Nephron progenitor cell (in vitro differentiated cells): ENCODE measurements at regions not wholly inside any gene's neighbourhood (a gene's known extent, or its start where the extent isn't known, plus 50 kb on each side); places are given as distances from the start of the nearest gene placed in this dataset.

Experiments
- DNase-seq: peaks from one replicate; pipeline ENCODE4 v3.0.0; 2021
- H3K27ac Mint-ChIP-seq: 2 replicates; pipeline ENCODE4 v1.8.0; 2021; ENCODE audit warnings: mild to moderate bottlenecking, moderate library complexity, mixed read lengths
- H3K27me3 Mint-ChIP-seq: 2 replicates; pipeline ENCODE4 v1.8.0; 2021; ENCODE audit warnings: mild to moderate bottlenecking, low read depth, mixed read lengths; ENCODE audit not compliant: poor library complexity
- H3K36me3 Mint-ChIP-seq: 2 replicates; pipeline ENCODE4 v1.8.0; 2021; ENCODE audit warnings: low read depth, mixed read lengths
- H3K4me1 Mint-ChIP-seq: 2 replicates; pipeline ENCODE4 v1.8.0; 2021; ENCODE audit warnings: mixed read lengths
- H3K4me3 Mint-ChIP-seq: 2 replicates; pipeline ENCODE4 v1.8.0; 2021; ENCODE audit warnings: mild to moderate bottlenecking, moderate library complexity, mixed read lengths
- H3K9me3 Mint-ChIP-seq: 2 replicates; pipeline ENCODE4 v1.8.0; 2021; ENCODE audit warnings: mild to moderate bottlenecking, moderate library complexity, mixed read lengths
- CTCF ChIP-seq: fragments of 200-600 bp; sonication (generic); IDR thresholded peaks from 2 replicates; pipeline ENCODE4 v1.5.0; 2021; ENCODE audit warnings: antibody characterized with exemption

- no peaks in the 10 kb centered on the region for H3K36me3 Mint-ChIP-seq
- no peaks in the 10 kb centered on the region for H3K27me3 Mint-ChIP-seq
- no peak overlapping the region for H3K27ac Mint-ChIP-seq
- no peak overlapping the region for H3K4me3 Mint-ChIP-seq
- DNase-seq, result no peak
- H3K9me3 Mint-ChIP-seq, result no peaks in the 10 kb centered on the region
- no peaks in the 10 kb centered on the region for H3K4me1 Mint-ChIP-seq
- no peak for TF ChIP-seq CTCF
Measured at GRCh38 chr7:80587538-80587937, 50.9 kb upstream of the CD36 start.

DNA sequence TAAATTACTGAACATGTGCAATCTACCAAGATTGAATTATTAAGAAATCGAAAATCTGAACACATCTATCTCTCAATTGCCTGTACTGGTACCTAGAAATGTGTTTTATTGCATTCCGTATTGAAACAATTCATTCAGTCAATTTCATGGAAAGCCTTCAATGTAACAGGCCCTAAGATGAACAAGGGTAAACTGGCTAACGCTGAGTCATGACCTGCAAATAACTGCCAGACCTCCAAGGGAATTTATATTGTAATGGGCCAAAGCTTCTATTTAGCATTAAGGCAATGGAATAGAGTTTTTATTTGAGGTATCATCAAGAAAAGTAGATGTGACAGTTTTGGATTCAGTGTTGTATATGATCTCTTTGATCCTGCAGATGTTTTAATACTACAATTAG is 49.9 kb upstream of the CD36 start:
- Mint-ChIP-seq H3K27ac (no peak overlapping the region), H3K9me3 (no peaks in the 10 kb centered on the region), H3K4me3 (no peak overlapping the region), H3K36me3 (no peaks in the 10 kb centered on the region), H3K4me1 (no peaks in the 10 kb centered on the region), H3K27me3 (no peaks in the 10 kb centered on the region)
- no peak for TF ChIP-seq CTCF
- DNase-seq, result no peak
